ENCODE measurements at regions not wholly inside any gene's neighbourhood (a gene's known extent, or its start where the extent isn't known, plus 50 kb on each side); places are given as distances from the start of the nearest gene placed in this dataset.

- TF ChIP-seq, protein P1, sequence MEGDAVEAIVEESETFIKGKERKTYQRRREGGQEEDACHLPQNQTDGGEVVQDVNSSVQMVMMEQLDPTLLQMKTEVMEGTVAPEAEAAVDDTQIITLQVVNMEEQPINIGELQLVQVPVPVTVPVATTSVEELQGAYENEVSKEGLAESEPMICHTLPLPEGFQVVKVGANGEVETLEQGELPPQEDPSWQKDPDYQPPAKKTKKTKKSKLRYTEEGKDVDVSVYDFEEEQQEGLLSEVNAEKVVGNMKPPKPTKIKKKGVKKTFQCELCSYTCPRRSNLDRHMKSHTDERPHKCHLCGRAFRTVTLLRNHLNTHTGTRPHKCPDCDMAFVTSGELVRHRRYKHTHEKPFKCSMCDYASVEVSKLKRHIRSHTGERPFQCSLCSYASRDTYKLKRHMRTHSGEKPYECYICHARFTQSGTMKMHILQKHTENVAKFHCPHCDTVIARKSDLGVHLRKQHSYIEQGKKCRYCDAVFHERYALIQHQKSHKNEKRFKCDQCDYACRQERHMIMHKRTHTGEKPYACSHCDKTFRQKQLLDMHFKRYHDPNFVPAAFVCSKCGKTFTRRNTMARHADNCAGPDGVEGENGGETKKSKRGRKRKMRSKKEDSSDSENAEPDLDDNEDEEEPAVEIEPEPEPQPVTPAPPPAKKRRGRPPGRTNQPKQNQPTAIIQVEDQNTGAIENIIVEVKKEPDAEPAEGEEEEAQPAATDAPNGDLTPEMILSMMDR (IDR thresholded peaks at IDR 0.05), result no peak
- TF ChIP-seq POLR2A (IDR thresholded peaks at IDR 0.05), result no peak
Measured at GRCh38 chr3:20873235-20873634, 687.2 kb upstream of the SGO1 start.

Measured in tibial nerve (tissue), 3 donors.